ENCODE measurements at regions not wholly inside any gene's neighbourhood (a gene's known extent, or its start where the extent isn't known, plus 50 kb on each side); places are given as distances from the start of the nearest gene placed in this dataset.

GRCh38 chr19:30209617-30210600 is 162.3 kb upstream of the ZNF536 start:
- TF ChIP-seq ELF1 (IDR thresholded peaks at IDR 0.05) (no peak), POLR2AphosphoS5 (IDR thresholded peaks at IDR 0.05; ENCODE audit: low read depth, low read length) (no peak), JUND (IDR thresholded peaks at IDR 0.05) (no peak), CTCF (IDR thresholded peaks at IDR 0.05) (no peak), EZH2phosphoT487 (IDR thresholded peaks at IDR 0.05; ENCODE audit: borderline replicate concordance, low read depth) (no peak), IRF3 (IDR thresholded peaks at IDR 0.05; ENCODE audit: low read depth, low read length) (no peak), USF2 (IDR thresholded peaks at IDR 0.05; ENCODE audit: borderline replicate concordance, low read depth, low read length) (no peak), RAD21 (IDR thresholded peaks at IDR 0.05; ENCODE audit: low read length) (no peak), EP300 (IDR thresholded peaks at IDR 0.05; ENCODE audit: borderline replicate concordance in 1 of 2, low read depth in 1 of 2, low read length in 1 of 2) (no peak), NRF1 (IDR thresholded peaks at IDR 0.05; ENCODE audit: low read depth, low read length) (no peak), NFIC (IDR thresholded peaks at IDR 0.05; ENCODE audit: borderline replicate concordance) (no peak), MEF2A (IDR thresholded peaks at IDR 0.05; ENCODE audit: borderline replicate concordance, low read depth) (no peak)

Measured in SK-N-SH (cell line).